Endometrium (tissue), 2 donors: ENCODE measurements at regions not wholly inside any gene's neighbourhood (a gene's known extent, or its start where the extent isn't known, plus 50 kb on each side); places are given as distances from the start of the nearest gene placed in this dataset.

ENCODE experiments used
- FAIRE-seq: peaks from 2 replicates; lab custom pipeline; 2012; peaks lifted over from hg19 to GRCh38; lab: Jason Lieb, UNC
- donor health status: control.
- donor health status: control.

- FAIRE-seq, result no peak
Observed at GRCh38 chr1:235027076-235027861, 101.4 kb downstream of the TOMM20 start.

- no peak for FAIRE-seq
Observed at GRCh38 chr1:235025422-235025984, 103.1 kb downstream of the TOMM20 start.

- FAIRE-seq, result no peak
Observed at GRCh38 chr1:235024711-235025421, 103.8 kb downstream of the TOMM20 start.

- FAIRE-seq, result no peak
Observed at GRCh38 chr1:235023711-235024439, 104.8 kb downstream of the TOMM20 start.

- FAIRE-seq, result no peak
Observed at GRCh38 chr1:235022981-235023710, 105.5 kb downstream of the TOMM20 start.

- FAIRE-seq, result no peak
Observed at GRCh38 chr1:235022341-235022980, 106.2 kb downstream of the TOMM20 start.

- FAIRE-seq, result no peak
Observed at GRCh38 chr1:235021815-235022214, 106.8 kb downstream of the TOMM20 start.

- FAIRE-seq, result no peak
Observed at GRCh38 chr1:235021321-235021720, 107.3 kb downstream of the TOMM20 start.

GRCh38 chr1:235019961-235020360 is 108.7 kb downstream of the TOMM20 start:
- FAIRE-seq, result no peak

- FAIRE-seq, result no peak
Observed at GRCh38 chr1:235019471-235019870, 109.2 kb downstream of the TOMM20 start.

- FAIRE-seq, result no peak
Observed at GRCh38 chr1:235018720-235019444, 109.8 kb downstream of the TOMM20 start.

- no peak for FAIRE-seq
Observed at GRCh38 chr1:235018161-235018560, 110.5 kb downstream of the TOMM20 start.

- no peak for FAIRE-seq
Observed at GRCh38 chr1:235017719-235018118, 110.9 kb downstream of the TOMM20 start.

- no peak for FAIRE-seq
Observed at GRCh38 chr1:235017191-235017590, 111.4 kb downstream of the TOMM20 start.

GRCh38 chr1:235015291-235015985 is 113.2 kb downstream of the TOMM20 start:
- FAIRE-seq, result no peak

- FAIRE-seq, result no peak
Observed at GRCh38 chr1:235014756-235015155, 113.9 kb downstream of the TOMM20 start.

- no peak for FAIRE-seq
Observed at GRCh38 chr1:235013512-235013911, 115.1 kb downstream of the TOMM20 start.

- FAIRE-seq, result no peak
Observed at GRCh38 chr1:235012436-235013210, 116.0 kb downstream of the TOMM20 start.
